ENCODE measurements at regions not wholly inside any gene's neighbourhood (a gene's known extent, or its start where the extent isn't known, plus 50 kb on each side); places are given as distances from the start of the nearest gene placed in this dataset.
"Not testable (repeated sequence)": the region's sequence is repeated elsewhere in the genome, so short reads cannot be mapped to it uniquely, and the experiment has no call there.

GRCh38 chr12:29017532-29017931, 131.5 kb upstream of the FAR2 start:
- not testable (repeated sequence) for TF ChIP-seq POLR2A (IDR thresholded peaks at IDR 0.05; ENCODE audit: low read length); GATA1 (IDR thresholded peaks at IDR 0.05; ENCODE audit: low read depth, low read length)

Data from erythroblast (primary cell).